ENCODE measurements at regions not wholly inside any gene's neighbourhood (a gene's known extent, or its start where the extent isn't known, plus 50 kb on each side); places are given as distances from the start of the nearest gene placed in this dataset.

DNA sequence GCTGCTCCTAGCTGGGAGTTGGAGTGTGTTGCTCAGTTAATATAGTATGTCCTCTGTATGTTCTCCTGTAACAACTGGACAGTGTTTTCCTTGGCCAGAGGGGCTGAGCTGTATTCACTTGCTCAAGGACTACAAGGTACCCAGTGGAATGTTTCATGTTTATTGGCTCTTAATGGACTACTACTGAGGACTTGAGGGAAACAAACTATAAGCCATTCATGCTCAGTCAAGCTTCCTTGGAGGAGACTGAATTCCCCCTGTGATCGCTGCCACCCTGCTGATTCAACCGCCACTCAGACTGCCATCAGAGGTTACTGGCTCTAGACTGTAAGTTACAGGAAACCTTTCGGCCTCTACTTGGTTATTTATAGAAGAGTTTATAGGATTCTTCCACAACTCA lies 166.6 kb downstream of the ZC3H11B start:
- FAIRE-seq (no peak), DNase-seq (ENCODE audit: low read depth, low spot score) (no peak)
- Histone ChIP-seq H3K4me1 (ENCODE audit: control insufficient read depth, extremely low read depth, insufficient read depth, low read length) (no peaks in the 10 kb centered on the region), H3K4me2 (ENCODE audit: control insufficient read depth, extremely low read depth, insufficient read depth, low read depth, low read length) (no peak overlapping the region), H3K9ac (ENCODE audit: control insufficient read depth, extremely low read depth, insufficient read depth, low read length) (no peak overlapping the region), H4K20me1 (ENCODE audit: control insufficient read depth, extremely low read depth, insufficient read depth, low read length) (no peaks in the 10 kb centered on the region), H3K27me3 (ENCODE audit: control insufficient read depth, extremely low read depth, insufficient read depth, low read length) (no peaks in the 10 kb centered on the region), H3K4me3 (ENCODE audit: control insufficient read depth in 2 of 3, extremely low read depth in 1 of 3, insufficient read depth in 2 of 3, low read depth in 1 of 3, low read length in 3 of 3) (no peak overlapping the region), H3K9me3 (ENCODE audit: control insufficient read depth, low read depth, low read length) (no peaks in the 10 kb centered on the region), H2AFZ (ENCODE audit: control insufficient read depth, low read length) (no peak overlapping the region), H3K79me2 (ENCODE audit: control insufficient read depth, insufficient read depth, low read length) (no peaks in the 10 kb centered on the region), H3K36me3 (ENCODE audit: control insufficient read depth in 2 of 2, extremely low read depth in 1 of 2, insufficient read depth in 2 of 2, low read length in 2 of 2) (no peaks in the 10 kb centered on the region), H3K27ac (ENCODE audit: control insufficient read depth, insufficient read depth, low read length) (no peak overlapping the region), H3K9me1 (ENCODE audit: control insufficient read depth, extremely low read depth, insufficient read depth, low read length) (no peaks in the 10 kb centered on the region)
- TF ChIP-seq EZH2 (IDR thresholded peaks at IDR 0.05; ENCODE audit: low read length): no peak
- TF ChIP-seq, protein P1, sequence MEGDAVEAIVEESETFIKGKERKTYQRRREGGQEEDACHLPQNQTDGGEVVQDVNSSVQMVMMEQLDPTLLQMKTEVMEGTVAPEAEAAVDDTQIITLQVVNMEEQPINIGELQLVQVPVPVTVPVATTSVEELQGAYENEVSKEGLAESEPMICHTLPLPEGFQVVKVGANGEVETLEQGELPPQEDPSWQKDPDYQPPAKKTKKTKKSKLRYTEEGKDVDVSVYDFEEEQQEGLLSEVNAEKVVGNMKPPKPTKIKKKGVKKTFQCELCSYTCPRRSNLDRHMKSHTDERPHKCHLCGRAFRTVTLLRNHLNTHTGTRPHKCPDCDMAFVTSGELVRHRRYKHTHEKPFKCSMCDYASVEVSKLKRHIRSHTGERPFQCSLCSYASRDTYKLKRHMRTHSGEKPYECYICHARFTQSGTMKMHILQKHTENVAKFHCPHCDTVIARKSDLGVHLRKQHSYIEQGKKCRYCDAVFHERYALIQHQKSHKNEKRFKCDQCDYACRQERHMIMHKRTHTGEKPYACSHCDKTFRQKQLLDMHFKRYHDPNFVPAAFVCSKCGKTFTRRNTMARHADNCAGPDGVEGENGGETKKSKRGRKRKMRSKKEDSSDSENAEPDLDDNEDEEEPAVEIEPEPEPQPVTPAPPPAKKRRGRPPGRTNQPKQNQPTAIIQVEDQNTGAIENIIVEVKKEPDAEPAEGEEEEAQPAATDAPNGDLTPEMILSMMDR (optimal IDR thresholded peaks at IDR 0.05 in 1 of 3, IDR thresholded peaks at IDR 0.05 in 1 of 3, conservative IDR thresholded peaks at IDR 0.05 in 1 of 3; ENCODE audit: extremely low read depth in 1 of 3, insufficient read depth in 2 of 3, low read length in 3 of 3): no peak
- dilution Hi-C loops (cut with MboI; ENCODE audit: extremely low pct_ligation_motif_present, low sequenced_read_pairs): no loop called here

DNA sequence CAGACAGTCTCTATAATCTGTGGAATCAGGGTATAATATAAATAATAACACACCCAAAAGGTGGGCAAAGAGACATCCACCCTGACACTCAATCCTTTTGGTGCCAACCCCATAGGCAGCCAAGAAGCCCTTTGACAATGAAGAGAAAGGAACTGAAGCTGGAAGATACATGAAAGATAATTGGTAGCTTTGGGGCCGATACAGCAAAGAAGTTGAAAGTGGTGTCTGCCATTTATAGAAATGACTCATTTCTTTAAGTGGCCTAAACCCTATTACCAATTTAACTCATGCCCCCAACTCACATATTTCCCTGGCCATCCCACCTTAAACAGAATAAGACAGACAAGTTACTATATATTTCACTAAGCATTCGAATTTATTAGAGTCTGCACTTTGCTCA lies 167.0 kb downstream of the ZC3H11B start:
- no peak for DNase-seq (ENCODE audit: low read depth, low spot score)
- dilution Hi-C loops (cut with MboI; ENCODE audit: extremely low pct_ligation_motif_present, low sequenced_read_pairs): no loop called here

More for the DNA sequence above, 167.0 kb downstream of the ZC3H11B start:
- no peak for FAIRE-seq
- H3K4me1 ChIP-seq (ENCODE audit: control insufficient read depth, extremely low read depth, insufficient read depth, low read length): no peaks in the 10 kb centered on the region
- no peak overlapping the region for H3K4me3 ChIP-seq (ENCODE audit: control insufficient read depth in 2 of 3, extremely low read depth in 1 of 3, insufficient read depth in 2 of 3, low read depth in 1 of 3, low read length in 3 of 3)
- H3K36me3 ChIP-seq (ENCODE audit: control insufficient read depth in 2 of 2, extremely low read depth in 1 of 2, insufficient read depth in 2 of 2, low read length in 2 of 2): no peaks in the 10 kb centered on the region
- H3K9ac ChIP-seq (ENCODE audit: control insufficient read depth, extremely low read depth, insufficient read depth, low read length): no peak overlapping the region
- no peak overlapping the region for H3K4me2 ChIP-seq (ENCODE audit: control insufficient read depth, extremely low read depth, insufficient read depth, low read depth, low read length)
- no peaks in the 10 kb centered on the region for H4K20me1 ChIP-seq (ENCODE audit: control insufficient read depth, extremely low read depth, insufficient read depth, low read length)
- H3K9me3 ChIP-seq (ENCODE audit: control insufficient read depth, low read depth, low read length): no peaks in the 10 kb centered on the region
- H3K9me1 ChIP-seq (ENCODE audit: control insufficient read depth, extremely low read depth, insufficient read depth, low read length): no peaks in the 10 kb centered on the region
- no peak overlapping the region for H3K27ac ChIP-seq (ENCODE audit: control insufficient read depth, insufficient read depth, low read length)
- TF ChIP-seq, protein P1 (optimal IDR thresholded peaks at IDR 0.05 in 1 of 3, IDR thresholded peaks at IDR 0.05 in 1 of 3, conservative IDR thresholded peaks at IDR 0.05 in 1 of 3; ENCODE audit: extremely low read depth in 1 of 3, insufficient read depth in 2 of 3, low read length in 3 of 3): no peak
- TF ChIP-seq EZH2 (IDR thresholded peaks at IDR 0.05; ENCODE audit: low read length): no peak
- H3K79me2 ChIP-seq (ENCODE audit: control insufficient read depth, insufficient read depth, low read length): no peaks in the 10 kb centered on the region
- H2AFZ ChIP-seq (ENCODE audit: control insufficient read depth, low read length): no peak overlapping the region
- H3K27me3 ChIP-seq (ENCODE audit: control insufficient read depth, extremely low read depth, insufficient read depth, low read length): no peaks in the 10 kb centered on the region
